HCT116 (cell line): ENCODE measurements at regions not wholly inside any gene's neighbourhood (a gene's known extent, or its start where the extent isn't known, plus 50 kb on each side); places are given as distances from the start of the nearest gene placed in this dataset.

Source experiments
- ATAC-seq: fragments of 200-7000 bp; cut with Tn5 transposase; 2 replicates; pipeline ENCODE4 v1.9.1; 2020; ENCODE audit warnings: mild to moderate bottlenecking, moderate library complexity
- BruUV-seq: library from RNA; stranded (reverse); fragments of 400-500 nt; replicated peaks from 2 replicates; lab custom pipeline; 2021; lab: Mats Ljungman, UMichigan
- CTCF ChIA-PET: fragments of 300-600 bp; sonication (Branson Sonifier 250); formaldehyde crosslinking; loops from one replicate; lab custom pipeline; 2021; ENCODE audit warnings: antibody characterized with exemption; lab: Charles Lee
- POLR2A ChIA-PET: fragments of 300-600, 350-600 bp; sonication (Branson Sonifier 250); formaldehyde crosslinking; loops from one replicate; lab custom pipeline; 2021; ENCODE audit warnings: antibody characterized with exemption; lab: Charles Lee
- RAD21 ChIA-PET, 2 experiments: fragments of 300-600 bp; sonication (Branson Sonifier 250); formaldehyde crosslinking; loops; one replicate each; lab custom pipeline; 2023; ENCODE audit warnings: low total read pairs in 2 of 2; ENCODE audit not compliant: uncharacterized antibody in 2 of 2, unreplicated experiment in 2 of 2, low non-redundant PET in 1 of 2; lab: Charles Lee
- DNase-seq: peaks from one replicate; pipeline ENCODE4 v3.0.0-alpha.2; 2010; ENCODE audit warnings: low read depth, low spot score
- H2AFZ ChIP-seq: fragments of 200-600 bp; shearing (Covaris generic), sonication (generic); 2 replicates; pipeline ENCODE4 v1.6.1; 2017; ENCODE audit warnings: low read depth, mixed run types, mixed read lengths, antibody characterized with exemption, low read length; ENCODE audit not compliant: poor library complexity, severe bottlenecking
- H3K27ac ChIP-seq: 2 replicates; pipeline ENCODE4 v1.5.1; 2012; ENCODE audit warnings: low read depth, low read length
- H3K27me3 ChIP-seq: fragments of 200-600 bp; sonication (generic); 2 replicates; pipeline ENCODE4 v1.6.1; 2016; ENCODE audit warnings: mixed run types, low read length, mixed read lengths; ENCODE audit not compliant: insufficient read depth
- H3K36me3 ChIP-seq, 2 experiments: fragments of 200-500 bp in 1 of 2; fragments of 200-600 bp in 1 of 2; sonication (Bioruptor generic) in 1 of 2; sonication (generic) in 1 of 2; 2 replicates each; pipeline versions ENCODE4 v1.5.1 to v1.6.1; 2014 to 2016; ENCODE audit warnings: low read length in 2 of 2, inconsistent platforms in 1 of 2, mixed read lengths in 1 of 2, mixed run types in 1 of 2; ENCODE audit not compliant: insufficient read depth in 2 of 2, control insufficient read depth in 1 of 2
- H3K4me1 ChIP-seq, 2 experiments: fragments of 200-600 bp in 1 of 2; sonication (generic) in 1 of 2; 2 replicates each; pipeline versions ENCODE4 v1.5.1 to v1.6.1; 2012 to 2017; ENCODE audit warnings: low read length in 2 of 2, inconsistent platforms in 1 of 2, mild to moderate bottlenecking in 1 of 2, mixed read lengths in 1 of 2, mixed run types in 1 of 2, moderate library complexity in 1 of 2; ENCODE audit not compliant: insufficient read depth in 2 of 2, control insufficient read depth in 1 of 2
- H3K4me2 ChIP-seq: fragments of 200-600 bp; sonication (generic); 2 replicates; pipeline ENCODE4 v1.6.1; 2017; ENCODE audit warnings: mixed run types, low read length, mixed read lengths
- H3K4me3 ChIP-seq, 2 experiments: fragments of 200-600 bp in 1 of 2; sonication (generic) in 1 of 2; replicated peaks in 1 of 2; 2 replicates each; pipeline ENCODE4 v1.5.1; 2011 to 2016; ENCODE audit warnings: low read length in 2 of 2, control low read depth in 1 of 2, low read depth in 1 of 2, mild to moderate bottlenecking in 1 of 2, mixed read lengths in 1 of 2, mixed run types in 1 of 2
- H3K79me2 ChIP-seq: fragments of 200-600 bp; sonication (generic); 2 replicates; pipeline ENCODE4 v1.6.1; 2017; ENCODE audit warnings: mild to moderate bottlenecking, mixed run types, low read length, moderate library complexity, mixed read lengths; ENCODE audit not compliant: insufficient read depth
- H3K9ac ChIP-seq: fragments of 200-600 bp; sonication (generic); 2 replicates; pipeline ENCODE4 v1.6.1; 2016; ENCODE audit warnings: low read length, mixed read lengths
- H3K9me2 ChIP-seq: fragments of 200-600 bp; sonication (generic), shearing (Covaris generic); 2 replicates; pipeline ENCODE4 v1.6.1; 2017; ENCODE audit warnings: mixed run types, mild to moderate bottlenecking, moderate library complexity; ENCODE audit not compliant: insufficient read depth
- H3K9me3 ChIP-seq, 2 experiments: fragments of 200-500 bp in 1 of 2; fragments of 200-600 bp in 1 of 2; sonication (Bioruptor generic) in 1 of 2; sonication (generic) in 1 of 2; 2 replicates each; pipeline ENCODE4 v1.6.1; 2014 to 2017; ENCODE audit warnings: low read length in 2 of 2, mixed read lengths in 2 of 2, inconsistent platforms in 1 of 2, low read depth in 1 of 2, mild to moderate bottlenecking in 1 of 2, mixed run types in 1 of 2, moderate library complexity in 1 of 2; ENCODE audit not compliant: control insufficient read depth in 1 of 2, insufficient read depth in 1 of 2
- H4K20me1 ChIP-seq: fragments of 200-600 bp; sonication (generic), shearing (Covaris generic); 2 replicates; pipeline ENCODE4 v1.6.1; 2017; ENCODE audit warnings: mixed run types, mild to moderate bottlenecking, moderate library complexity; ENCODE audit not compliant: insufficient read depth
- CEBPB ChIP-seq: IDR thresholded peaks from 2 replicates; pipeline ENCODE4 v1.6.1; 2012; ENCODE audit warnings: low read depth
- CTCF ChIP-seq, 3 experiments: fragments of 200-600 bp in 1 of 3; sonication (generic) in 1 of 3; IDR thresholded peaks in 2 of 3; conservative IDR thresholded peaks in 1 of 3; 2 replicates each; pipeline ENCODE4 v1.5.1; 2012 to 2017; ENCODE audit warnings: low read depth in 2 of 3, low read length in 2 of 3, antibody characterized with exemption in 1 of 3, borderline replicate concordance in 1 of 3, control low read depth in 1 of 3, mild to moderate bottlenecking in 1 of 3, mixed read lengths in 1 of 3, mixed run types in 1 of 3, moderate library complexity in 1 of 3; ENCODE audit not compliant: insufficient read depth in 1 of 3
- EGR1 ChIP-seq: IDR thresholded peaks from 2 replicates; pipeline ENCODE4 v1.6.1; 2012; ENCODE audit warnings: low read depth
- EZH2 ChIP-seq: fragments of 200-600 bp; sonication (generic); IDR thresholded peaks from 2 replicates; pipeline ENCODE4 v1.6.1; 2017; ENCODE audit warnings: antibody characterized with exemption, mixed run types
- FOSL1 ChIP-seq: IDR thresholded peaks from 2 replicates; pipeline ENCODE4 v1.6.1; 2012; ENCODE audit warnings: low read depth
- JUND ChIP-seq: IDR thresholded peaks from 2 replicates; pipeline ENCODE4 v1.6.1; 2012
- POLR2A ChIP-seq: IDR thresholded peaks from 2 replicates; pipeline ENCODE4 v1.7.0; 2011; ENCODE audit warnings: borderline replicate concordance; ENCODE audit not compliant: insufficient read depth, insufficient read length; ENCODE audit errors: extremely low read depth
- RAD21 ChIP-seq: IDR thresholded peaks from 2 replicates; pipeline ENCODE4 v1.6.1; 2012; ENCODE audit warnings: low read depth, mild to moderate bottlenecking
- SP1 ChIP-seq: IDR thresholded peaks from 2 replicates; pipeline ENCODE4 v1.6.1; 2012; ENCODE audit warnings: low read depth
- SRF ChIP-seq: IDR thresholded peaks from 2 replicates; pipeline ENCODE4 v1.6.1; 2012; ENCODE audit warnings: low read depth
- TCF7L2 ChIP-seq: IDR thresholded peaks from 2 replicates; pipeline ENCODE4 v1.7.0; 2011; ENCODE audit warnings: borderline replicate concordance, inconsistent platforms; ENCODE audit not compliant: insufficient read depth, insufficient read length; ENCODE audit errors: extremely low read depth
- YY1 ChIP-seq: IDR thresholded peaks from 2 replicates; pipeline ENCODE4 v1.6.1; 2011; ENCODE audit warnings: low read length, low read depth, moderate library complexity, mild to moderate bottlenecking; ENCODE audit not compliant: insufficient replicate concordance; ENCODE audit errors: extremely low read depth
- ZNF274 ChIP-seq: fragments of 200-500 bp; sonication (Bioruptor generic); IDR thresholded peaks from 2 replicates; pipeline ENCODE4 v1.6.1; 2014; ENCODE audit warnings: mild to moderate bottlenecking, low read depth, low read length, inconsistent platforms
- intact Hi-C: fragments of 100-400 bp; cut with micrococcal nuclease; formaldehyde crosslinking; loops from 2 replicates; pipeline ENCODE4 v1.10.0; 2022
- TF ChIP-seq, protein P1 (sequence below): IDR thresholded peaks from 2 replicates; pipeline ENCODE4 v1.6.1; 2011; ENCODE audit warnings: mild to moderate bottlenecking, low read length, moderate library complexity; ENCODE audit not compliant: insufficient replicate concordance; ENCODE audit errors: extremely low read depth
- TF ChIP-seq, protein P2 (sequence below): IDR thresholded peaks from 2 replicates; pipeline ENCODE4 v1.6.1; 2012

- H2AFZ ChIP-seq, result peak overlapping the region; percentile 90
- no peaks in the 10 kb centered on the region for H3K79me2 ChIP-seq
- POLR2A ChIA-PET, result no interaction called here
- H3K9me3 ChIP-seq, result no peaks in the 10 kb centered on the region
- no peak overlapping the region for H3K4me3 ChIP-seq
- peaks cover 5 to 37% of the 10 kb centered on the region in 2 experiments; a peak in 3 of 4 replicates for H3K4me1 ChIP-seq
- H3K36me3 ChIP-seq, result no peaks in the 10 kb centered on the region
- peak; percentile 77 for ATAC-seq
- H4K20me1 ChIP-seq, result no peaks in the 10 kb centered on the region
- BruUV-seq, result no TSS peak
- peak overlapping the region; percentile 59 for H3K4me2 ChIP-seq
- RAD21 ChIA-PET, result no interaction called here
- no peak overlapping the region for H3K9ac ChIP-seq
- no peak for TF ChIP-seq POLR2A
- TF ChIP-seq, protein P1, sequence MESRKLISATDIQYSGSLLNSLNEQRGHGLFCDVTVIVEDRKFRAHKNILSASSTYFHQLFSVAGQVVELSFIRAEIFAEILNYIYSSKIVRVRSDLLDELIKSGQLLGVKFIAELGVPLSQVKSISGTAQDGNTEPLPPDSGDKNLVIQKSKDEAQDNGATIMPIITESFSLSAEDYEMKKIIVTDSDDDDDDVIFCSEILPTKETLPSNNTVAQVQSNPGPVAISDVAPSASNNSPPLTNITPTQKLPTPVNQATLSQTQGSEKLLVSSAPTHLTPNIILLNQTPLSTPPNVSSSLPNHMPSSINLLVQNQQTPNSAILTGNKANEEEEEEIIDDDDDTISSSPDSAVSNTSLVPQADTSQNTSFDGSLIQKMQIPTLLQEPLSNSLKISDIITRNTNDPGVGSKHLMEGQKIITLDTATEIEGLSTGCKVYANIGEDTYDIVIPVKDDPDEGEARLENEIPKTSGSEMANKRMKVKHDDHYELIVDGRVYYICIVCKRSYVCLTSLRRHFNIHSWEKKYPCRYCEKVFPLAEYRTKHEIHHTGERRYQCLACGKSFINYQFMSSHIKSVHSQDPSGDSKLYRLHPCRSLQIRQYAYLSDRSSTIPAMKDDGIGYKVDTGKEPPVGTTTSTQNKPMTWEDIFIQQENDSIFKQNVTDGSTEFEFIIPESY, result no peak
- TF ChIP-seq JUND, result 0 out of 2 replicates have a peak, but pooled peaks have one; percentile 14
- TF ChIP-seq SRF, result no peak
- TF ChIP-seq CTCF (IDR thresholded peaks at IDR 0.05 in 2 of 3, conservative IDR thresholded peaks at IDR 0.05 in 1 of 3; ENCODE audit: borderline replicate concordance in 1 of 3, insufficient read depth in 1 of 3, low read depth in 2 of 3, low read length in 2 of 3), result no peak
- no peak for TF ChIP-seq RAD21
- TF ChIP-seq, protein P2, sequence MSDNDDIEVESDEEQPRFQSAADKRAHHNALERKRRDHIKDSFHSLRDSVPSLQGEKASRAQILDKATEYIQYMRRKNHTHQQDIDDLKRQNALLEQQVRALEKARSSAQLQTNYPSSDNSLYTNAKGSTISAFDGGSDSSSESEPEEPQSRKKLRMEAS, result no peak
- no peak for TF ChIP-seq SP1
- no peak for TF ChIP-seq ZNF274
- no peak for TF ChIP-seq TCF7L2
- no peak for TF ChIP-seq YY1
- no peak for TF ChIP-seq EGR1
- no peak for TF ChIP-seq EZH2
- no peak for TF ChIP-seq CEBPB
- TF ChIP-seq FOSL1, result peak; percentile 6; the same call in 1 of the 2 replicates
- H3K27ac ChIP-seq, result no peak overlapping the region
- H3K27me3 ChIP-seq, result no peaks in the 10 kb centered on the region
- no peak for DNase-seq
- H3K9me2 ChIP-seq, result no peaks in the 10 kb centered on the region
- intact Hi-C loops, result no loop called here
- CTCF ChIA-PET, result no interaction called here
Measured at GRCh38 chr5:171534043-171534895, 114.8 kb downstream of the FGF18 start.
